ENCODE measurements at regions not wholly inside any gene's neighbourhood (a gene's known extent, or its start where the extent isn't known, plus 50 kb on each side); places are given as distances from the start of the nearest gene placed in this dataset.
"Not testable (repeated sequence)": the region's sequence is repeated elsewhere in the genome, so short reads cannot be mapped to it uniquely, and the experiment has no call there.

GRCh38 chr14:105601360-105602242 is 75.2 kb downstream of the TMEM121 start:
- DNase-seq: no peak

GRCh38 chr14:105602243-105602750 is 75.9 kb downstream of the TMEM121 start:
- DNase-seq: no peak

GRCh38 chr14:105602799-105603793 is 76.7 kb downstream of the TMEM121 start:
- no peak for DNase-seq

- not testable (repeated sequence) for DNase-seq
Measured at GRCh38 chr14:105604531-105605463, 78.4 kb downstream of the TMEM121 start.

- no peak for DNase-seq
Measured at GRCh38 chr14:105605464-105606304, 79.3 kb downstream of the TMEM121 start.

- DNase-seq: not testable (repeated sequence)
Measured at GRCh38 chr14:105606305-105606975, 80.1 kb downstream of the TMEM121 start.

- DNase-seq: not testable (repeated sequence)
Measured at GRCh38 chr14:105607025-105607424, 80.6 kb downstream of the TMEM121 start.

- DNase-seq: not testable (repeated sequence)
Measured at GRCh38 chr14:105614987-105615386, 88.6 kb downstream of the TMEM121 start.

- DNase-seq: not testable (repeated sequence)
Measured at GRCh38 chr14:105615986-105616801, 89.8 kb downstream of the TMEM121 start.

- DNase-seq: no peak
Measured at GRCh38 chr14:105616802-105617192, 90.4 kb downstream of the TMEM121 start.

- no peak for DNase-seq
Measured at GRCh38 chr14:105617201-105617777, 90.9 kb downstream of the TMEM121 start.

GRCh38 chr14:105617805-105618204 is 91.4 kb downstream of the TMEM121 start:
- DNase-seq: not testable (repeated sequence)

- DNase-seq: not testable (repeated sequence)
Measured at GRCh38 chr14:105619324-105619723, 92.9 kb downstream of the TMEM121 start.

GRCh38 chr14:105620178-105620864 is 93.9 kb downstream of the TMEM121 start:
- DNase-seq: not testable (repeated sequence)

GRCh38 chr14:105620865-105621471 is 94.6 kb downstream of the TMEM121 start:
- not testable (repeated sequence) for DNase-seq

- not testable (repeated sequence) for DNase-seq
Measured at GRCh38 chr14:105621479-105622328, 95.3 kb downstream of the TMEM121 start.

All from CD4-positive, alpha-beta T cell treated with Interleukin-4 for 4 hours (primary cell).